IMR-90 (cell line): ENCODE measurements at regions not wholly inside any gene's neighbourhood (a gene's known extent, or its start where the extent isn't known, plus 50 kb on each side); places are given as distances from the start of the nearest gene placed in this dataset.

Source experiments
- ATAC-seq: fragments of 200-7000 bp; cut with Tn5 transposase; 2 replicates; pipeline ENCODE4 v1.9.1; 2020; ENCODE audit warnings: low read depth, mild to moderate bottlenecking, moderate library complexity
- BruUV-seq: library from RNA; stranded (reverse); fragments of 400-500 nt; replicated peaks from 2 replicates; lab custom pipeline; 2021; lab: Mats Ljungman, UMichigan
- CTCF ChIA-PET: fragments of 300-600 bp; formaldehyde crosslinking; extraction: SDS; loops from one replicate; lab custom pipeline; 2021; ENCODE audit warnings: antibody characterized with exemption; lab: Yijun Ruan, JAX
- POLR2A ChIA-PET: fragments of 300-600 bp; sonication (Branson Sonifier 250); formaldehyde crosslinking; loops from one replicate; lab custom pipeline; 2022; ENCODE audit warnings: antibody characterized with exemption; ENCODE audit not compliant: unreplicated experiment; lab: Charles Lee
- DNase-seq: peaks from one replicate; pipeline ENCODE4 v3.0.0; 2013
- H2AFZ ChIP-seq: replicated peaks from 2 replicates; pipeline ENCODE3; 2013; ENCODE audit warnings: low read length, mild to moderate bottlenecking; ENCODE audit not compliant: poor library complexity
- H2AK5ac ChIP-seq: 2 replicates; pipeline ENCODE4 v1.6.1; 2013; ENCODE audit warnings: low read depth, low read length, inconsistent platforms
- H2AK9ac ChIP-seq: replicated peaks from 2 replicates; pipeline ENCODE3; 2013; ENCODE audit warnings: mild to moderate bottlenecking, low read depth, low read length, moderate library complexity; ENCODE audit not compliant: poor library complexity
- H2BK120ac ChIP-seq: 2 replicates; pipeline ENCODE4 v1.6.1; 2013; ENCODE audit warnings: low read depth, low read length, inconsistent platforms
- H2BK15ac ChIP-seq: 3 replicates; pipeline ENCODE4 v1.6.1; 2013; ENCODE audit warnings: low read depth, low read length, inconsistent platforms
- H2BK20ac ChIP-seq: 2 replicates; pipeline ENCODE4 v1.6.1; 2013; ENCODE audit warnings: low read depth, mild to moderate bottlenecking, inconsistent platforms, low read length, moderate library complexity
- H2BK5ac ChIP-seq: 2 replicates; pipeline ENCODE4 v1.6.1; 2013; ENCODE audit warnings: mild to moderate bottlenecking, low read depth, low read length, inconsistent platforms; ENCODE audit not compliant: poor library complexity, severe bottlenecking
- H3K14ac ChIP-seq: replicated peaks from 2 replicates; pipeline ENCODE4 v1.6.1; 2013; ENCODE audit warnings: low read depth, low read length, inconsistent platforms
- H3K18ac ChIP-seq: 2 replicates; pipeline ENCODE4 v1.6.1; 2013; ENCODE audit warnings: low read depth, low read length, control low read depth
- H3K23ac ChIP-seq: 2 replicates; pipeline ENCODE4 v1.6.1; 2013; ENCODE audit warnings: low read depth, low read length, inconsistent platforms
- H3K27ac ChIP-seq: 2 replicates; pipeline ENCODE4 v1.5.1; 2013; ENCODE audit warnings: mild to moderate bottlenecking, control low read depth, low read length; ENCODE audit not compliant: insufficient read depth
- H3K27me3 ChIP-seq: 2 replicates; pipeline ENCODE4 v1.6.1; 2013; ENCODE audit warnings: low read length; ENCODE audit not compliant: control insufficient read depth, insufficient read depth
- H3K36me3 ChIP-seq: 2 replicates; pipeline ENCODE4 v1.6.1; 2013; ENCODE audit warnings: low read length, mixed read lengths; ENCODE audit not compliant: control insufficient read depth, insufficient read depth
- H3K4ac ChIP-seq: 2 replicates; pipeline ENCODE4 v1.6.1; 2013; ENCODE audit warnings: low read depth, low read length, inconsistent platforms
- H3K4me1 ChIP-seq: 2 replicates; pipeline ENCODE4 v1.6.1; 2013; ENCODE audit warnings: low read length, mixed read lengths; ENCODE audit not compliant: control insufficient read depth, insufficient read depth
- H3K4me2 ChIP-seq: 2 replicates; pipeline ENCODE4 v1.6.1; 2013; ENCODE audit warnings: low read depth, mild to moderate bottlenecking, control low read depth, low read length, moderate library complexity
- H3K4me3 ChIP-seq: 2 replicates; pipeline ENCODE4 v1.5.1; 2013; ENCODE audit warnings: low read depth, mild to moderate bottlenecking, control low read depth, low read length, moderate library complexity; ENCODE audit not compliant: insufficient read depth
- H3K56ac ChIP-seq: 2 replicates; pipeline ENCODE4 v1.6.1; 2013; ENCODE audit warnings: low read length, inconsistent platforms; ENCODE audit not compliant: insufficient read depth; ENCODE audit errors: extremely low read depth
- H3K79me1 ChIP-seq, 2 experiments: 2 replicates each; pipeline ENCODE4 v1.6.1; 2013; ENCODE audit warnings: low read length in 2 of 2, inconsistent platforms in 1 of 2, low read depth in 1 of 2
- H3K9ac ChIP-seq: 2 replicates; pipeline ENCODE4 v1.6.1; 2013; ENCODE audit warnings: low read depth, low read length, control low read depth
- H3K9me1 ChIP-seq: 2 replicates; pipeline ENCODE4 v1.6.1; 2013; ENCODE audit warnings: low read length, inconsistent platforms; ENCODE audit not compliant: insufficient read depth
- H3K9me3 ChIP-seq: 2 replicates; pipeline ENCODE4 v1.6.1; 2013; ENCODE audit warnings: low read length; ENCODE audit not compliant: control insufficient read depth, insufficient read depth
- H4K20me1 ChIP-seq: 2 replicates; pipeline ENCODE4 v1.6.1; 2013; ENCODE audit warnings: low read length, inconsistent platforms; ENCODE audit not compliant: insufficient read depth
- H4K5ac ChIP-seq: 2 replicates; pipeline ENCODE4 v1.6.1; 2013; ENCODE audit warnings: mild to moderate bottlenecking, low read depth, low read length, control low read depth
- H4K8ac ChIP-seq, 2 experiments: 2 replicates each; pipeline ENCODE4 v1.6.1; 2013; ENCODE audit warnings: low read depth in 2 of 2, low read length in 2 of 2, control low read depth in 1 of 2, inconsistent platforms in 1 of 2
- H4K91ac ChIP-seq: 2 replicates; pipeline ENCODE4 v1.6.1; 2013; ENCODE audit warnings: low read depth, low read length, inconsistent platforms; ENCODE audit not compliant: insufficient read depth
- BHLHE40 ChIP-seq: fragments of 150-350 bp; IDR thresholded peaks from 2 replicates; pipeline ENCODE4 v1.6.1; 2016; ENCODE audit warnings: mild to moderate bottlenecking, low read depth, low read length
- CEBPB ChIP-seq: IDR thresholded peaks from 2 replicates; pipeline ENCODE4 v1.6.1; 2012; ENCODE audit warnings: low read depth, low read length, improper control_type of control experiment
- CHD1 ChIP-seq: IDR thresholded peaks from 2 replicates; pipeline ENCODE4 v1.6.1; 2012; ENCODE audit warnings: low read depth, low read length, improper control_type of control experiment
- FOS ChIP-seq: fragments of 150-350 bp; IDR thresholded peaks from 2 replicates; pipeline ENCODE4 v1.6.1; 2016; ENCODE audit warnings: low read depth, low read length
- MAFK ChIP-seq: IDR thresholded peaks from 2 replicates; pipeline ENCODE4 v1.6.1; 2012; ENCODE audit warnings: low read depth, low read length, improper control_type of control experiment
- MAZ ChIP-seq: IDR thresholded peaks from 2 replicates; pipeline ENCODE4 v1.6.1; 2012; ENCODE audit warnings: low read depth, mild to moderate bottlenecking, low read length, improper control_type of control experiment, moderate library complexity, borderline replicate concordance
- MXI1 ChIP-seq: IDR thresholded peaks from 2 replicates; pipeline ENCODE4 v1.6.1; 2012; ENCODE audit warnings: low read depth, mild to moderate bottlenecking, low read length, moderate library complexity, borderline replicate concordance
- NFE2L2 ChIP-seq: fragments of 150-350 bp; IDR thresholded peaks from 2 replicates; pipeline ENCODE4 v1.6.1; 2016; ENCODE audit warnings: low read depth, mild to moderate bottlenecking, low read length
- POLR2A ChIP-seq: IDR thresholded peaks from 2 replicates; pipeline ENCODE4 v1.6.1; 2012; ENCODE audit warnings: mild to moderate bottlenecking, low read depth, low read length
- RAD21 ChIP-seq: IDR thresholded peaks from 2 replicates; pipeline ENCODE4 v1.6.1; 2012; ENCODE audit warnings: low read length, improper control_type of control experiment
- RCOR1 ChIP-seq: IDR thresholded peaks from 2 replicates; pipeline ENCODE4 v1.6.1; 2012; ENCODE audit warnings: mild to moderate bottlenecking, low read length, improper control_type of control experiment; ENCODE audit not compliant: insufficient replicate concordance
- RFX5 ChIP-seq: IDR thresholded peaks from 2 replicates; pipeline ENCODE4 v1.8.0; 2012; ENCODE audit warnings: low read depth, mild to moderate bottlenecking, low read length, moderate library complexity
- SMC3 ChIP-seq: fragments of 150-350 bp; IDR thresholded peaks from 2 replicates; pipeline ENCODE4 v1.6.1; 2016; ENCODE audit warnings: low read depth, mild to moderate bottlenecking, antibody characterized with exemption, low read length, moderate library complexity
- WGBS, 2 experiments: methylation state at CpG; one replicate each; pipeline versions ENCODE4 v1.1.5 to v1.1.7; 2013; ENCODE audit warnings: missing lambda C conversion rate in 2 of 2; ENCODE audit not compliant: insufficient read length in 1 of 2; ENCODE audit errors: extremely low coverage in 2 of 2; 5-methylcytosine and 5-hydroxymethylcytosine counted together
- dilution Hi-C: fragments of 300-500 bp; cut with HindIII; formaldehyde crosslinking; loops from one replicate; pipeline ENCODE4 v1.14.3; 2018; ENCODE audit warnings: low sequenced_read_pairs; ENCODE audit not compliant: unreplicated experiment
- in situ Hi-C: fragments of 300-500 bp; cut with MboI; formaldehyde crosslinking; loops from 3 replicates; pipeline ENCODE4 v1.14.3; 2019; ENCODE audit warnings: low sequenced_read_pairs, inconsistent platforms, mixed read lengths
- intact Hi-C: fragments of 100-400 bp; cut with micrococcal nuclease; formaldehyde crosslinking; loops from 2 replicates; pipeline ENCODE4 v1.10.0; 2022
- TF ChIP-seq, protein P1 (sequence below): conservative IDR thresholded peaks from 2 replicates; pipeline ENCODE4 v1.5.1; 2012; ENCODE audit warnings: mild to moderate bottlenecking, low read depth, low read length, improper control_type of control experiment
- TF ChIP-seq, protein P2 (sequence below): fragments of 150-350 bp; IDR thresholded peaks from 2 replicates; pipeline ENCODE4 v1.6.1; 2017; ENCODE audit warnings: mild to moderate bottlenecking, antibody characterized with exemption, low read length, low read depth
- TF ChIP-seq, protein P3 (sequence below): fragments of 150-350 bp; IDR thresholded peaks from 2 replicates; pipeline ENCODE4 v1.6.1; 2016; ENCODE audit warnings: low read depth, mild to moderate bottlenecking, low read length, moderate library complexity, borderline replicate concordance

DNA sequence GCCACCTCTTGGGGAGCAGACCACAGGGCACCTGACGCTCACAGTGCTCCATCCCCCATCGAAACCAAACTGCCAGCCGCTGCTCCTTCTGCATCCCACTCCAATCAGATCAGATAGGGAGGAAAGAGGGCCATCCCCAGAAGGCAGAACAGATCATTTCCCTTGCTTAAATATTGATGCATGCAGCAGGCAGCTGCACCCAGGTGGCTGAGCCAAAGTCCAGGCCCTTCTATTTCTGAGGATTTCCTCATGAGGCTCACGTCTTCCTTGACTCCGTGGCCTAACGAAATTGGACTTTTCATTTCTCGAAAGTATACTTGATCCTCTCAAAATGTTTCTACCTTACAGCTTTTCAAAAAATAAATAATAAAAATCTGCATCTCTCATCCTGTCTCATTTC lies 239.2 kb downstream of the ATG4C start:
- Histone ChIP-seq H4K20me1 (no peaks in the 10 kb centered on the region), H3K4me1 (no peaks in the 10 kb centered on the region), H2BK20ac (no peak overlapping the region), H3K18ac (no peak overlapping the region), H3K36me3 (no peaks in the 10 kb centered on the region), H2AFZ (no peak overlapping the region), H3K27me3 (no peaks in the 10 kb centered on the region), H3K4ac (no peak overlapping the region), H3K9ac (no peak overlapping the region), H3K56ac (no peak overlapping the region), H3K27ac (no peak overlapping the region), H4K8ac (no peak overlapping the region), H3K14ac (no peak overlapping the region), H2BK120ac (no peak overlapping the region), H2BK5ac (no peak overlapping the region), H3K9me1 (no peaks in the 10 kb centered on the region), H3K4me3 (no peak overlapping the region), H3K79me1 (no peaks in the 10 kb centered on the region), H2BK15ac (no peak overlapping the region), H3K23ac (no peak overlapping the region), H3K4me2 (no peak overlapping the region), H3K9me3 (no peaks in the 10 kb centered on the region), H4K5ac (no peak overlapping the region), H2AK9ac (no peak overlapping the region), H4K91ac (no peak overlapping the region), H2AK5ac (no peak overlapping the region)
- intact Hi-C loops (no loop called here), in situ Hi-C loops (no loop called here), dilution Hi-C loops (no loop called here)
- ATAC-seq (no peak), DNase-seq (no peak)
- WGBS, 2 experiments = 79% methylated on average over 3 of the region's 7 CpGs; no CpG with 5 or more reads in 1 of the 2 experiments
- ChIA-PET POLR2A (no interaction called here), CTCF (no interaction called here)
- TF ChIP-seq RCOR1 (no peak), SMC3 (no peak), MAFK (no peak), CHD1 (no peak), MAZ (no peak), POLR2A (no peak), CEBPB (no peak), RFX5 (no peak), MXI1 (no peak), FOS (no peak), NFE2L2 (no peak), BHLHE40 (no peak), RAD21 (no peak)
- TF ChIP-seq, protein P1, sequence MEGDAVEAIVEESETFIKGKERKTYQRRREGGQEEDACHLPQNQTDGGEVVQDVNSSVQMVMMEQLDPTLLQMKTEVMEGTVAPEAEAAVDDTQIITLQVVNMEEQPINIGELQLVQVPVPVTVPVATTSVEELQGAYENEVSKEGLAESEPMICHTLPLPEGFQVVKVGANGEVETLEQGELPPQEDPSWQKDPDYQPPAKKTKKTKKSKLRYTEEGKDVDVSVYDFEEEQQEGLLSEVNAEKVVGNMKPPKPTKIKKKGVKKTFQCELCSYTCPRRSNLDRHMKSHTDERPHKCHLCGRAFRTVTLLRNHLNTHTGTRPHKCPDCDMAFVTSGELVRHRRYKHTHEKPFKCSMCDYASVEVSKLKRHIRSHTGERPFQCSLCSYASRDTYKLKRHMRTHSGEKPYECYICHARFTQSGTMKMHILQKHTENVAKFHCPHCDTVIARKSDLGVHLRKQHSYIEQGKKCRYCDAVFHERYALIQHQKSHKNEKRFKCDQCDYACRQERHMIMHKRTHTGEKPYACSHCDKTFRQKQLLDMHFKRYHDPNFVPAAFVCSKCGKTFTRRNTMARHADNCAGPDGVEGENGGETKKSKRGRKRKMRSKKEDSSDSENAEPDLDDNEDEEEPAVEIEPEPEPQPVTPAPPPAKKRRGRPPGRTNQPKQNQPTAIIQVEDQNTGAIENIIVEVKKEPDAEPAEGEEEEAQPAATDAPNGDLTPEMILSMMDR = no peak
- TF ChIP-seq, protein P2, sequence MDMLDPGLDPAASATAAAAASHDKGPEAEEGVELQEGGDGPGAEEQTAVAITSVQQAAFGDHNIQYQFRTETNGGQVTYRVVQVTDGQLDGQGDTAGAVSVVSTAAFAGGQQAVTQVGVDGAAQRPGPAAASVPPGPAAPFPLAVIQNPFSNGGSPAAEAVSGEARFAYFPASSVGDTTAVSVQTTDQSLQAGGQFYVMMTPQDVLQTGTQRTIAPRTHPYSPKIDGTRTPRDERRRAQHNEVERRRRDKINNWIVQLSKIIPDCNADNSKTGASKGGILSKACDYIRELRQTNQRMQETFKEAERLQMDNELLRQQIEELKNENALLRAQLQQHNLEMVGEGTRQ = no peak
- TF ChIP-seq, protein P3, sequence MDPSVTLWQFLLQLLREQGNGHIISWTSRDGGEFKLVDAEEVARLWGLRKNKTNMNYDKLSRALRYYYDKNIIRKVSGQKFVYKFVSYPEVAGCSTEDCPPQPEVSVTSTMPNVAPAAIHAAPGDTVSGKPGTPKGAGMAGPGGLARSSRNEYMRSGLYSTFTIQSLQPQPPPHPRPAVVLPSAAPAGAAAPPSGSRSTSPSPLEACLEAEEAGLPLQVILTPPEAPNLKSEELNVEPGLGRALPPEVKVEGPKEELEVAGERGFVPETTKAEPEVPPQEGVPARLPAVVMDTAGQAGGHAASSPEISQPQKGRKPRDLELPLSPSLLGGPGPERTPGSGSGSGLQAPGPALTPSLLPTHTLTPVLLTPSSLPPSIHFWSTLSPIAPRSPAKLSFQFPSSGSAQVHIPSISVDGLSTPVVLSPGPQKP = no peak
- BruUV-seq = no TSS peak
